Jurkat, Clone E6-1 (cell line): ENCODE measurements at regions not wholly inside any gene's neighbourhood (a gene's known extent, or its start where the extent isn't known, plus 50 kb on each side); places are given as distances from the start of the nearest gene placed in this dataset.

Experiments
- DNase-seq: peaks from one replicate; pipeline ENCODE4 v3.0.0-alpha.2; 2011; ENCODE audit warnings: low read depth, low spot score
- H3K4me3 ChIP-seq: 2 replicates; pipeline ENCODE4 v1.5.1; 2011; ENCODE audit warnings: mild to moderate bottlenecking, low read length, control low read depth, moderate library complexity

DNA sequence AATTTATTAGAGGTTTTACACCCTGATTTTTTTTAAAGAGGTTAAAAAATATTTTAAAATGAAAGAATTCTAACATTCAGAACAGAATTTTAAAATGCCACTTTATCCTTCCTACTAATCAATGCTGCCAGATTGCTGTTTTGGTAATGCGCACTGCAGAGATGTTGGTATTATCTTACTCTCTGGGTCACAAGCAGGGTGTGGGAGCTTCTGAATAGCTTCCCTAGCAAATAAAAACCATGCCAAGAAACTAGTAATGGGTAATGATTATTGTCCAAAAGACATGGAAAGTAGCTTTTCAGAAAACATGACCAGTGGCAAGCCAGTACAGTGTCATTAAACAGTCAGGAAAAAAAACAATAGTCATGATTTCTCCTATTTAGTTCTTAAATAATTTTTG lies 205.4 kb downstream of the TPBG start:
- no peak overlapping the region for H3K4me3 ChIP-seq
- no peak for DNase-seq

DNA sequence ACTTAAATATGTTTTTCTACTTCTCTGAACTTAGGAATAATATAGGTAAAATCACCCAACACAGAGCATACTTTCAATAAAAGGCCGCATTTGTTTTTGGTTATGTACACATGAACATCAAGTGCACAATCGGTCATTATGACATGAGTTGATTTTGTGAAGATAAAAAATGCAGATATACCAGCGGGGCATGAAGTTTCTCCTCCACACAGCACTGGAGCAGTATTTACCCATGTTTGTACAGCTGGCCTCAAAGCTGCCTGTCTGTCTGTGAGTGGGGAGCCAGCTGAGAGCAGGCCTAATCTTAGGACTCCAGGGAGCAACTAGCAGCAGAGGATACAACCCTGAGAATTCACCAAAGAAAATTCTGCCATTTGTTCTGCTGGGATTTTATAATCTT lies 206.5 kb downstream of the TPBG start:
- DNase-seq, result no peak
- H3K4me3 ChIP-seq, result no peak overlapping the region

DNA sequence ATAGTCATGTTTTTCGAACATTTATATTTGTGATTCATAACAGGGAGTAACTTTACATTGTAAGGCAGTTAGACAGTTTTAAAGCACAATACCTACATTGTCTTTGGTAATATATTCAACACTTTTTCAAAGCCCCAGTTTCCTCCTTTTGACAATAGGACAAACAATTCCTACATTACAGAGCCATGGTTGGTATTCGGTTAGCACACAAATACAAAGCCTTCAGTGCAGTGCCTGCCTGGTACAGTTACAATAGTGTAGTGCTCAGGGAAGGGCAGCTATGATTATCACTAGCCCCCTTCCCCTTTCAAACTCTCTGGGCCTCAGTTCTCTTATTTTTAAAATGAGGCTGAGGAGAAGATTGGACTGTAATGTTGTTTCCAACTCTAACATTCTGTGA lies 207.8 kb downstream of the TPBG start:
- no peak for DNase-seq
- H3K4me3 ChIP-seq, result no peak overlapping the region

DNA sequence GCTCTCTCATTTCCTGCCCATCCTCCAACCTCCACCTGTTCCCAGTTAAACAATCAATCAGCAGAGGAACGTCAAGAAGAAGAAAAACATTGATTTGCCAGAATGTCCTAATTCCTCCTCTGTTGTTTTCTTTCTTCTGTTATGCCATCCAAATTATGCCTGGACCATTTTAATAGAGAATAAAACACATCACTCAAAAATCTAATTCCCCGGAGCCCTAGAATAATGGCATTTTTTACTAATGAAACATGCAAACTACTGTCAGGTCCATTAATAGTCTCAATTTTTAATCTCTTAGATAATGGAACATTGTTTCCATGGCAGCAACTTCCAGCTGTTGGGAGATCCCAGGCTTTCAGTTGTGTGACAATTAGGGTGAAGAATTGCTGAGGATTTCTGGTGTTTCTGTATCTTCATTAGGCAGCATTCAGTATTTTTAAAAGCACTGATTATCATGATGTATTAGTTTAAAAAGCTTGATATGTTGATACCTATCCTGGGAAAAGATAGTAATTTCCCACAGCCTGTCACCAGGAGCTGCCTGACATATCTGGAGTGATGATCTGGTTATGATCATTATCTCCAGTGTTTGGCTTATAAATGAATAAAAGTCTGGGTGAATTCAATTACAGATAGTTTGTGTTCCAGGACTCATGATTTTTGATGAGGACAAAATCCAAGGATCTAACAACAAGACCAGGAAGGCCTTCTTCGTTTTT lies 209.8 kb downstream of the TPBG start:
- H3K4me3 ChIP-seq, result no peak overlapping the region
- no peak for DNase-seq

DNA sequence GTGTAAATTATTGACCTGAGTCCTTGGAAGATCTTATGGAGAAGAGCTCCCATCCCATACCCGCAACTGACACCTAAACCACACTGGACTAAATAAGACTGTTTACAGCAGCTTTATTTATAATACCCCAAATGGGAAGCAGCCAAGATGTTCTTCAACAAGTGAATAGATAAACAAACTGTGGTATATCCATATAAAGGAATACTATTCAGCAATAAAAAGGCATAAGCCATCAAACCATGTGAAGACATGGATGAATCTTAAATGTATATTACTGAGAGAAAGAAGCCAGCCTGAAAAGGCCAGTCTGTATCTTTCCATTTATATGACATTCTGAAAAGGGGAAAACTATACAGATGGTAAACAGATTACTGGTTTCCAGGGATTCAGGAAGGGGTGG lies 212.7 kb downstream of the TPBG start:
- no peak overlapping the region for H3K4me3 ChIP-seq
- DNase-seq, result no peak

- no peak overlapping the region for H3K4me3 ChIP-seq
- DNase-seq, result no peak
Measured at GRCh38 chr6:82584194-82584695, 220.6 kb downstream of the TPBG start.

DNA sequence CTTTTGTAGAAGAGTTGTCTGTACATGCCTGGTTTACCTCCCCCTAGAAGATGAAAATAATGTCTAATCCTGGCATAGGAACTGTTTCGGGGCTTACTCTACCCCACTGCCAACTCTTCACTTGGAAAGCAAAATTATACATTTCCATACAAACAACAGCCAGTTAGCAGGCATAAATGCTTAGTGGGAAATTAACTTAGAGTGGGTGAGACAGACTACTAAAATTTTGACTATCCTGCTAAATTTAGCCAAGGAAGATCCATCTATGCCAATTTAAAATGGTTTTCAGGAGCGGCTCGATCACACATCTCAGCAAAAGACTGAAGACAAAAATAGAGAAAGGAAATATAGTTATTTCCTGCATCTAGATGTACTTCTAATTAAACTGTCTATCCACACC lies 221.2 kb downstream of the TPBG start:
- H3K4me3 ChIP-seq, result no peak overlapping the region
- no peak for DNase-seq

DNA sequence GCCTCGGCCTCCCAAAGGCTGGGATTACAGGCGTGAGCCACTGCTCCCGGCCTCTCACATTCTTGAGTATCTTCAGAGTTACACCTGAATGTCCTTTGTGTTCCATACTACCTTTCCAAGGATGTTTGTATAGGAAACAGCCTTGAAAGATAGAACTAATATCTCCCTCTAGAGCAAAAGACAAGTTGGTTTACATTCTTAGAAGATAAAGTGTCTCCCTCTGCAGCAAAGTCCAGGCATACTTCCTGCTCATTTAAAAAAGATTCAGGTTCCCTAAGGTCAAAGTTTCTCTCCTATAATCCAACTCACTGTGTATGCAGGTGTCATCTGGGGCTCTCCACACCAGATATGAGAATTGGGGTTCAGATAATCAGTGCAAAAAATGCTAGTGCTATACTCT lies 224.4 kb downstream of the TPBG start:
- DNase-seq, result no peak
- H3K4me3 ChIP-seq, result no peak overlapping the region

DNA sequence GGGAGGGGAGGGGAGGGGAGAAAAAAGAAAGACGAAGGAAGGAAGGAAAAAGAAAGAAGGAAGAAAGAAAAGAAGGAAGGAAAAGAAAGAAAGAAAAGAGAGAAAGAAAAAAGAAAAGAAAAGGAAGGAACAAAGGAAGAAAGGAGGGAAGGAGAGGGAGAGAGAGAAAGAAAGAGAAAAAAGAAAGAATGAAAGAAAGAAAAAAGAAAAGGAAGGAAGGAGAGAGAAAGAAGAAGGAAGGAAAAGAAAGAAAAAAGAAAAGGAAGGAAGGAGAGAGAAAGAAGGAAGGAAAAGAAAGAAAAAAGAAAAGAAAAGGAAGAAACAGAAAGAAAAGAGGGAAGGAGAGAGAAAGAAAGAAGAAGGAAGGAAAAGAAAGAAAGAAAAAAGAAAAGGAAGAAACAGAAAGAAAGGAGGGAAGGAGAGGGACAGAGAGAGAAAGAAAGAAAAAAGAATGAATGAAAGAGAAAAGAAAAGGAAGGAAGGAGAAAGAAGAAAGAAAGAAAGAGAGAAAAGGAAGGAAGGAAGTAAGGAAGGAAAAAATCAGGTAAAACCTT lies 225.3 kb downstream of the TPBG start:
- no peak for DNase-seq
- no peak overlapping the region for H3K4me3 ChIP-seq

DNA sequence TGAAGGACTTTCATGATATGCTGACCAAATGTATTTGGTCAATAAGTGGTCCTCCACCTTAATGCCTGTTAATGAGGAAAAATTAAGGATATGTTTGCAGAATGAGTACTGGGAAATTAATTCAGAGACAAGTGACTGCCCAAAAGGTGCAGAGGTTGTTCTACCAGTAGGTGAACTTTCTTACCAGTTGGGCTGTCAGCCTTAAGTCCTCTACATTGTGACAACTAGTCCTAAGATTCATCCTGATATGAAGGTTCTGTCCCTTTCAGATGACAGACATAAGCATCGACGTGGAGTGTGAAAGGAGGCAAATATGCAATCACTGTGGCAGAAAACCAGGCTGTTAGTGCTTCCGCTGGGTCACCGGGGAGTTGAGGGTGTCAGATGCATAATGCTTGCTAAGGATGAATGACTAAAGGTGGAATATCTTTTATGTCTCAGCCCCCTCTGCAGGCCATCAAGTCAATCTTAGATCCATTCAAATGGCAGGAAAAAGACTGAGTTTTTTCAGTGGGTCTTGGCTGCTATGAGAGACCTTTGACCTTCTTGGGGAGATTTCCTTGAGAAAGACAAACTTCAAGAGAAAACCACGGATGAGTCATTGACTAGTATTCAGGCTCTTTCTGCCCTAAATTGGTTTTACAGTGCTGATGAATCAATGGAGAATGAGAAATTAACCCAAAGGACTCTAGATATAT lies 226.0 kb downstream of the TPBG start:
- DNase-seq, result peak; percentile 37
- H3K4me3 ChIP-seq, result no peak overlapping the region

DNA sequence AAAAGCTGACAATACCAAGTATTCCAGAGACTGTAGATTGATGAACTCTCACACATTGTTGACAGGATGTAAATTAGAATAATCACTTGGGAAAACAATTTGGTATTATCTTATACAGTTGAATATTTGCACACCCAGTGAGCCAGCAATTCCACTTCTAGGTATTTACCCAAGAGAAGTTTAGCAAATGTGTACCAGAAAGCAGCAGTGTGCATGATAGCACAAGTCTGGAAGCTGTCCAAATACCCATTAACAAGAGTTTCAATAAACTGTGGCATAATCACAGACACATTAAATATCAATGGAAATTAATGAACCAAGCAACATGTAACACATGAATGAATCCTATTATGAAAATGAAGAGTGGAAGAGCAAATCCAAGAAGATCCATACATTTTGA lies 233.6 kb downstream of the TPBG start:
- DNase-seq, result no peak
- no peak overlapping the region for H3K4me3 ChIP-seq

DNA sequence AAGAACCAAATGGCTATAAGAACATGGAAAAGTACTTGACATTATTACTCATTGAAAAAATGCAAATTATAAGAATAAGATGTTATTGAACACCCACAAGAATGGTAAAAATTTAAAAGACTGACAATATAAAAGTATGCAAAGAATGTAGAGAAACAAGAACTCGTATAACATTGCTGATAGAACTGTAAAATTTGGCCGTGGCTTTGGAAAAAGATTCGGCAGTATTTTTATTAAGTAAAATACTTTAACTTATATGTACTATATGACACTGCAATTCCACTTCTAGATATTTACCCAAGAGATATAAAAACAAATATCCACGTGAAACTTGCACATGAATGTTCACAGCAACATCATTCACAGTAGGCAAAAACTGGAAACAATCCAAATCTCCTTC lies 239.2 kb downstream of the TPBG start:
- no peak overlapping the region for H3K4me3 ChIP-seq
- no peak for DNase-seq

- no peak overlapping the region for H3K4me3 ChIP-seq
- no peak for DNase-seq
Measured at GRCh38 chr6:82603871-82604270, 240.3 kb downstream of the TPBG start.

DNA sequence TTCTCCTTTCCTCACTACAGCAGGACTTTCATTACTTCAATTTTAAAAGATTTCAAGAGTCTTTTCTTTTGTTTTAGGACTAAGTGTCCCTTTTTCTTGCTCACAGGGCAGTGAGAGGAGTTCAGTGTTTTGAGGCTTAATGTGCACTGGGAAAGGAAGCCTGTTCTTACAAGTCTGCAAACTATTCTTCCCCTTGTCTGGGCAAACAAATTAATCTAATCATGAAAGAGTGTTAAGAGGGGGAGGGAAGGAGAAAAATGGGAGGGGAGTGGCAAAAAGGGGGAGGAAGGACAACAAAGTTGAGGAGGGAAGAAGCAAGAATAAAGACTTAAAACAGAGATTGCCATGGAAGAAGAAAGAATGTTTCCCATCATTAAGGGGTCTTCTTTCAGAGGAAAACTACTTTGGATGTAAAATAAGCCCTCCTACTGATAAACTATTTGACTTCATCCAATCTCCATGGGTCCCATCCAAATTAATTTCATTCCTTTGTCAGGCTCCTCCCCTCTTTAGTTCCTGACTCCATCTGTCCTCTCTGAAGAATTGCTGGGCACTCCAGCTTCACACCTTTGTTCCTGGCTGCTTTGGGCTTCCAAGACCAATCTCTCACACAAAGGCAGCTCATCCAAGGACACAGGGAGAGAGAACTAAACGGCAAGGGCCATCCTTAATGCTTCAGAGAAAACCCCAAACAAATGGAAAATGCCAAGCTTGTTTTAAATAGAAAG lies 244.5 kb downstream of the TPBG start:
- no peak for DNase-seq

DNA sequence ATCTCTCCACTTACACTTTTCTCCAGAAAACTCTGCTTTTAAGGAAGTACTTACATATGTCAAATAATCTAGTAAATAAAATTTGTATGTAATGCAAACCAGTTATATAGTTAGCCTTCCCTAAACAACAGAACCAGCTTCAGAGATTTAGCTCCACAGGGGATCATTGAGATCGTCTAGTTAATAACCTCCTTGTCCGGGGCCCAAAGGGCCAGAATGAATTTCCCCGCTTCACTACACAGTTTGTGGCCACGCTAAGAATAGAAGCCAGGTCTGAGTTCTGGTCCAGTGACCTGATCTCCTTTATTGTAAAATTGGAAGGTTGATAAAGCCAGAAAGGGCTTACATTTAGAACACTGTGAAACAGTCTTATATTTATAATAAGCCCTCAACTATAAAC lies 245.2 kb downstream of the TPBG start:
- DNase-seq, result no peak
- H3K4me3 ChIP-seq, result no peak overlapping the region

More for the DNA sequence above, 244.5 kb downstream of the TPBG start:
- H3K4me3 ChIP-seq, result no peak overlapping the region

GRCh38 chr6:82611751-82612150 lies 248.1 kb downstream of the TPBG start:
- H3K4me3 ChIP-seq, result no peak overlapping the region
- DNase-seq, result no peak

DNA sequence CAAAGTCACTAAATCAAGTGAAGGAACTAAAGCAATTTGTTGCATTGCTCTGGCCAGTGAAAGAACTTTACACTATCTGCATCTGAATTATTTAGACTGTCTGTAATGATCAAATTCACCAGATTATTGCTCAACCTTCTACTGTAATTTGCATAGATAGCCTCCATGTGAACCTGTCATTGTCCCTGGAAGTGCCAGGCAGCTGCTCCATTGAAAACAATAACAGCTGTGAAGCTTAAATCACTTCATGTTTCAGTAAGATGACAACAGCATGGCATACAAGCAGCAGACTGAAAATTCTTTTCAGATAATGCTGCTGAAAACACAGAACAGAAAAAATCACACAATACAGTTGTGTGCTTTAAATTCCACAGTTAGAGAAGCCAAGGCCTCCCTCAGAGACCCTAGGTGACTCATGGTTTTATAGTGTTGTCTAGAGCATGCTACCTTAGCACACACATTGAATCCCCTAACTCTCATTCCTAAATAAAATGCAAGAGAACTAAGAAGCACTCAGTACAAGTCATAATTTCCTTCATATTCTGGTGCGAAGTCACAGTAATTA lies 248.9 kb downstream of the TPBG start:
- no peak overlapping the region for H3K4me3 ChIP-seq
- no peak for DNase-seq

DNA sequence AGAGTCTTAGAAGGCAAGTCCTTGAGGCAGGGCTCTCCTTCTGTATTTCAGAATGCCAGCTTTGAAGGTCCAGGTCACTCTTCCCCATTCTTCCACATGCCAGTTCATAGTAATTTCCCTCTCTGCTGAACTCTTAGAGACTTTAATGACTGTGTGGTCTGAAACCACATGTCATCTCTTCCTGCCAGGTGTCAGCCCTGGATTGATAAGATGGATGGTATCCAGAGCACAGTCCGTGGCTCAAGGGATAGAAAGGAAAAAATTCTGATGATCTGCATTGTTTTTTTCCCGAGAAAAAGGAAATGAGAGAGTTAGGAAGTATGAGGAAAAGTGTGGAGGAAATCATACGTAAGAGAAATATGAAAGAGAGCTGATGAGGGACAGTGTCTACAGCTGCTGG lies 250.9 kb downstream of the TPBG start:
- no peak for DNase-seq
- no peak overlapping the region for H3K4me3 ChIP-seq

DNA sequence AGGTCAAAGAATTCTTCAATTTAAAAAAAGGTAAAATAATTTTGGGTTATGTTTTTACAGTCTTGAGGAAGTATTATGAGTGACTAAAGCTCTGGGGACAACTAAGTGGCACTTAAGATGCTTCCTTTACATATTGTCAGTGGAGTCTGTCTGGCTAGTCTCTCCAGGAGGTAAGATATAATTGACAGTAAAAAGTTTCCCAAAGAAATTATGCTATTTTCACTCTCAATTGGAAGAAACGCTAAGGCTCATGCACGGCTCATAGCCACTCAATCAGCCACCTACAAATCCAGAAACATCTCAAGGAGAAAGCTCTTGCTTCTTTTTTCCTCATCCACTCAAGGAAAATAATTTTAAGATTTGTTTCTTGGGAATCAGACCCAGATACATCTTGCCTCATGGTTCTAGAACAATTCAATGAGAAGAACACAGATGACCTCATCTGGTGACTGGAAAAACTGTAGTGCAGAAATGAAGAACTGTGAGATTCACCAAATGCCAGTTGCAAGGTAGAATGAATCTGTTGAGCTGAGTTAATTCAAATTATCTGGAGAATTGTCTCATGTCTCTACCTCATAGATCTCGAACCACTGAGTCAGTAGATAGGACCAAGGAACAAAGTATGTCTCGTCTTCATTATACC lies 252.9 kb downstream of the TPBG start:
- H3K4me3 ChIP-seq, result no peak overlapping the region
- no peak for DNase-seq
